Large intestine (tissue), 3 donors: ENCODE measurements at regions not wholly inside any gene's neighbourhood (a gene's known extent, or its start where the extent isn't known, plus 50 kb on each side); places are given as distances from the start of the nearest gene placed in this dataset.

ENCODE experiments used
- DNase-seq, 2 donors: peaks; one replicate each; pipeline versions ENCODE4 v3.0.0 to v3.0.0-alpha.2; 2013
- H3K27ac ChIP-seq: one replicate; pipeline ENCODE4 v1.5.1; 2013; ENCODE audit warnings: low read length
- H3K27me3 ChIP-seq: 2 replicates; pipeline ENCODE4 v1.6.1; 2013; ENCODE audit warnings: low read length; ENCODE audit not compliant: control insufficient read depth, insufficient read depth
- H3K36me3 ChIP-seq: 2 replicates; pipeline ENCODE4 v1.6.1; 2013; ENCODE audit warnings: low read length; ENCODE audit not compliant: control insufficient read depth, insufficient read depth
- H3K4me1 ChIP-seq: one replicate; pipeline ENCODE4 v1.6.1; 2013; ENCODE audit warnings: low read length; ENCODE audit not compliant: control insufficient read depth, insufficient read depth
- H3K4me3 ChIP-seq: one replicate; pipeline ENCODE4 v1.5.1; 2013; ENCODE audit warnings: low read length
- H3K9me3 ChIP-seq: one replicate; pipeline ENCODE4 v1.6.1; 2013; ENCODE audit warnings: mild to moderate bottlenecking, low read depth, low read length, moderate library complexity; ENCODE audit not compliant: control insufficient read depth
- WGBS: methylation state at CpG from one replicate; pipeline ENCODE4 v1.1.5; 2013; ENCODE audit warnings: low lambda C conversion rate; ENCODE audit not compliant: insufficient coverage; 5-methylcytosine and 5-hydroxymethylcytosine counted together

GRCh38 chr12:45586486-45586885, 143.0 kb upstream of the ARID2 start:
- Histone ChIP-seq H3K36me3 (no peaks in the 10 kb centered on the region), H3K27me3 (no peaks in the 10 kb centered on the region), H3K9me3 (peaks cover 14% of the 10 kb centered on the region), H3K4me1 (peaks cover 15% of the 10 kb centered on the region), H3K4me3 (no peak overlapping the region), H3K27ac (no peak overlapping the region)
- no CpG with 5 or more reads among the region's 18 CpGs for WGBS
- no peak for DNase-seq

GRCh38 chr12:45587012-45587411, 142.5 kb upstream of the ARID2 start:
- peaks cover 14% of the 10 kb centered on the region for H3K9me3 ChIP-seq
- DNase-seq = peak; percentile 68 to 73
- H3K36me3 ChIP-seq = no peaks in the 10 kb centered on the region
- no CpG with 5 or more reads among the region's 2 CpGs for WGBS
- H3K4me1 ChIP-seq = peaks cover 15% of the 10 kb centered on the region
- no peaks in the 10 kb centered on the region for H3K27me3 ChIP-seq
- no peak overlapping the region for H3K4me3 ChIP-seq
- no peak overlapping the region for H3K27ac ChIP-seq

GRCh38 chr12:45587877-45588533, 141.5 kb upstream of the ARID2 start:
- no CpG with 5 or more reads among the region's 3 CpGs for WGBS
- Histone ChIP-seq H3K9me3 (peaks cover 14% of the 10 kb centered on the region), H3K27me3 (no peaks in the 10 kb centered on the region), H3K36me3 (no peaks in the 10 kb centered on the region), H3K27ac (no peak overlapping the region), H3K4me1 (peaks cover 6% of the 10 kb centered on the region), H3K4me3 (no peak overlapping the region)
- peak; percentile 33 to 56 for DNase-seq

- H3K36me3 ChIP-seq = no peaks in the 10 kb centered on the region
- H3K27ac ChIP-seq = no peak overlapping the region
- no peaks in the 10 kb centered on the region for H3K27me3 ChIP-seq
- H3K4me3 ChIP-seq = no peak overlapping the region
- DNase-seq = no peak
- H3K9me3 ChIP-seq = peaks cover 10% of the 10 kb centered on the region
- H3K4me1 ChIP-seq = peaks cover 6% of the 10 kb centered on the region
- WGBS = 93% methylated on average over 2 of the region's 2 CpGs
These were observed 138.9 kb upstream of the ARID2 start for GRCh38 chr12:45590646-45591045.

- H3K27ac ChIP-seq = no peak overlapping the region
- WGBS = no CpG with 5 or more reads among the region's 5 CpGs
- no peak for DNase-seq
These were observed 137.9 kb upstream of the ARID2 start for GRCh38 chr12:45591635-45592034.

GRCh38 chr12:45596366-45596765, 133.1 kb upstream of the ARID2 start:
- H3K9me3 ChIP-seq = no peaks in the 10 kb centered on the region
- H3K36me3 ChIP-seq = no peaks in the 10 kb centered on the region
- no CpG with 5 or more reads among the region's 1 CpG for WGBS
- H3K4me1 ChIP-seq = no peaks in the 10 kb centered on the region
- H3K27ac ChIP-seq = no peak overlapping the region
- H3K4me3 ChIP-seq = no peak overlapping the region
- H3K27me3 ChIP-seq = no peaks in the 10 kb centered on the region
- no peak for DNase-seq

More at GRCh38 chr12:45591635-45592034, 137.9 kb upstream of the ARID2 start:
- Histone ChIP-seq H3K4me1 (peaks cover 6% of the 10 kb centered on the region), H3K9me3 (peaks cover under 1% of the 10 kb centered on the region), H3K27me3 (no peaks in the 10 kb centered on the region), H3K36me3 (no peaks in the 10 kb centered on the region), H3K4me3 (no peak overlapping the region)

- H3K36me3 ChIP-seq = no peaks in the 10 kb centered on the region
- no peaks in the 10 kb centered on the region for H3K9me3 ChIP-seq
- no peak overlapping the region for H3K4me3 ChIP-seq
- no peak for DNase-seq
- no peaks in the 10 kb centered on the region for H3K27me3 ChIP-seq
- no peaks in the 10 kb centered on the region for H3K4me1 ChIP-seq
- WGBS = no CpG with 5 or more reads among the region's 2 CpGs
- H3K27ac ChIP-seq = no peak overlapping the region
These were observed 131.2 kb upstream of the ARID2 start for GRCh38 chr12:45598336-45598735.

GRCh38 chr12:45598761-45599160, 130.7 kb upstream of the ARID2 start:
- no peak overlapping the region for H3K27ac ChIP-seq

GRCh38 chr12:45599196-45599595, 130.3 kb upstream of the ARID2 start:
- no CpG with 5 or more reads among the region's 2 CpGs for WGBS
- Histone ChIP-seq H3K9me3 (no peaks in the 10 kb centered on the region), H3K4me1 (no peaks in the 10 kb centered on the region), H3K4me3 (no peak overlapping the region), H3K36me3 (no peaks in the 10 kb centered on the region), H3K27me3 (no peaks in the 10 kb centered on the region), H3K27ac (no peak overlapping the region)
- DNase-seq = no peak

More at GRCh38 chr12:45598761-45599160, 130.7 kb upstream of the ARID2 start:
- Histone ChIP-seq H3K27me3 (no peaks in the 10 kb centered on the region), H3K9me3 (no peaks in the 10 kb centered on the region), H3K36me3 (no peaks in the 10 kb centered on the region), H3K4me1 (no peaks in the 10 kb centered on the region), H3K4me3 (no peak overlapping the region)
- WGBS = no CpG with 5 or more reads among the region's 1 CpG
- no peak for DNase-seq

GRCh38 chr12:45601390-45601789, 128.1 kb upstream of the ARID2 start:
- no CpG with 5 or more reads among the region's 2 CpGs for WGBS
- Histone ChIP-seq H3K4me1 (no peaks in the 10 kb centered on the region), H3K27me3 (no peaks in the 10 kb centered on the region), H3K36me3 (no peaks in the 10 kb centered on the region), H3K27ac (no peak overlapping the region), H3K9me3 (peaks cover 11% of the 10 kb centered on the region), H3K4me3 (no peak overlapping the region)
- no peak for DNase-seq

GRCh38 chr12:45601888-45602287, 127.6 kb upstream of the ARID2 start:
- Histone ChIP-seq H3K4me3 (no peak overlapping the region), H3K4me1 (no peaks in the 10 kb centered on the region), H3K27ac (no peak overlapping the region), H3K9me3 (peaks cover 11% of the 10 kb centered on the region), H3K36me3 (no peaks in the 10 kb centered on the region), H3K27me3 (no peaks in the 10 kb centered on the region)
- 50% methylated on average over 2 of the region's 4 CpGs for WGBS
- DNase-seq = no peak
